Upper lobe of left lung (tissue), 6 donors: ENCODE measurements at regions not wholly inside any gene's neighbourhood (a gene's known extent, or its start where the extent isn't known, plus 50 kb on each side); places are given as distances from the start of the nearest gene placed in this dataset.
A peak's percentile ranks its signal among the peaks of the same experiment; 100 is the strongest.

Experiments
- ATAC-seq, 2 donors: fragments of 200-7000 bp; cut with Tn5 transposase; one replicate each; pipeline ENCODE4 v1.9.1; 2022; ENCODE audit warnings: mild to moderate bottlenecking in 2 of 2, moderate library complexity in 2 of 2; ENCODE audit not compliant: low FRiP score in 2 of 2
- DNase-seq, 2 donors: peaks; one replicate each; pipeline ENCODE4 v3.0.0-alpha.2; 2019 to 2020
- H3K27ac ChIP-seq, 4 donors: fragments of 200-600 bp; sonication (generic); one replicate each; pipeline ENCODE4 v1.5.1; 2016 to 2019
- H3K27me3 ChIP-seq, 4 donors: fragments of 200-600 bp; sonication (generic); one replicate each; pipeline ENCODE4 v1.5.1; 2017 to 2019
- H3K36me3 ChIP-seq, 4 donors: fragments of 200-600 bp; sonication (generic); one replicate each; pipeline ENCODE4 v1.5.1; 2016 to 2019
- H3K4me1 ChIP-seq, 4 donors: fragments of 200-600 bp; sonication (generic); one replicate each; pipeline ENCODE4 v1.5.1; 2018 to 2019
- H3K4me3 ChIP-seq, 4 donors: fragments of 200-600 bp; sonication (generic); one replicate each; pipeline ENCODE4 v1.5.1; 2017 to 2019; ENCODE audit warnings: mild to moderate bottlenecking in 2 of 4, moderate library complexity in 1 of 4
- H3K9me3 ChIP-seq, 4 donors: fragments of 200-600 bp; sonication (generic); one replicate each; pipeline ENCODE4 v1.5.1; 2018 to 2019
- EP300 ChIP-seq, 4 donors: sonication (generic); formaldehyde crosslinking; IDR thresholded peaks; one replicate each; pipeline ENCODE4 v1.5.1; 2017; ENCODE audit warnings: antibody characterized with exemption in 4 of 4, control low read depth in 2 of 4
- POLR2A ChIP-seq, 4 donors: fragments of 450-650 bp; IDR thresholded peaks; one replicate each; pipeline ENCODE4 v1.5.1; 2016 to 2017; ENCODE audit warnings: antibody characterized with exemption in 4 of 4, mild to moderate bottlenecking in 2 of 4
- POLR2AphosphoS5 ChIP-seq, 2 donors: sonication (generic); formaldehyde crosslinking; IDR thresholded peaks; one replicate each; pipeline ENCODE4 v1.5.1; 2017; ENCODE audit warnings: antibody characterized with exemption in 2 of 2
- WGBS, 2 donors: methylation state at CpG; one replicate each; pipeline ENCODE4 v1.1.5; 2017 to 2018; 5-methylcytosine and 5-hydroxymethylcytosine counted together
- TF ChIP-seq, protein P1 (sequence below), 6 experiments: fragments of 450-650 bp in 4 of 6; fragments of 200-600 bp in 2 of 6; sonication (generic) in 2 of 6; IDR thresholded peaks; one replicate each; pipeline ENCODE4 v1.5.1; 2016 to 2019; ENCODE audit warnings: antibody characterized with exemption in 6 of 6
- donor health status: DM: no; HTN: no; CAD: no; lungs with moderate emphysema.
- donor health status: DM: no; HTN: yes; CAD: no; lungs with severe emphysema.

DNA sequence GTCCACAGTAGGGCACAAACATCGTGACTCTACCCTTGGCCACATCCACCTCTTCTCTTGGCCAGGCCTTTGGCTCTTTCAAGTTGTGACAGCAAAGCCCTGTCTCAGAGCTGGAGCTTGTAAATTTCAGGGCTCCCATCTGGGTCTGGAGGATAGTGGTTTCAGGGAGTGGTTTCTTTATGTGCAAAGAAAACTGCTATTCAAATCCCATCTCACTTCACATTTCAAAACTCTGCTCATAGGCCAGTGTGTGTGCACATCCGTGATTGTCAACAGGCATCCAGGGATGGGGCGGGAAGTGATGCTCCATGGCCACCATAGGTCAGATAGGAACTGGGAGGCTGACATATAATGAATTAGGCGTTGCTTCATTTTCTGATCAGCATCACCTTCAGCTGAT is 107.8 kb upstream of the IL12B start:
- Histone ChIP-seq H3K27ac (no peak overlapping the region), H3K4me3 (no peak overlapping the region), H3K36me3 (no peaks in the 10 kb centered on the region), H3K9me3 (no peaks in the 10 kb centered on the region), H3K4me1 (no peaks in the 10 kb centered on the region), H3K27me3 (no peaks in the 10 kb centered on the region)
- WGBS, 2 donors: 60 to 93% methylated on average over 4 of the region's 4 CpGs
- ATAC-seq (no peak), DNase-seq (no peak)
- TF ChIP-seq EP300 (IDR thresholded peaks at IDR 0.05): no peak
- no peak for TF ChIP-seq POLR2AphosphoS5 (IDR thresholded peaks at IDR 0.05)
- no peak for TF ChIP-seq POLR2A (IDR thresholded peaks at IDR 0.05)
- TF ChIP-seq, protein P1, sequence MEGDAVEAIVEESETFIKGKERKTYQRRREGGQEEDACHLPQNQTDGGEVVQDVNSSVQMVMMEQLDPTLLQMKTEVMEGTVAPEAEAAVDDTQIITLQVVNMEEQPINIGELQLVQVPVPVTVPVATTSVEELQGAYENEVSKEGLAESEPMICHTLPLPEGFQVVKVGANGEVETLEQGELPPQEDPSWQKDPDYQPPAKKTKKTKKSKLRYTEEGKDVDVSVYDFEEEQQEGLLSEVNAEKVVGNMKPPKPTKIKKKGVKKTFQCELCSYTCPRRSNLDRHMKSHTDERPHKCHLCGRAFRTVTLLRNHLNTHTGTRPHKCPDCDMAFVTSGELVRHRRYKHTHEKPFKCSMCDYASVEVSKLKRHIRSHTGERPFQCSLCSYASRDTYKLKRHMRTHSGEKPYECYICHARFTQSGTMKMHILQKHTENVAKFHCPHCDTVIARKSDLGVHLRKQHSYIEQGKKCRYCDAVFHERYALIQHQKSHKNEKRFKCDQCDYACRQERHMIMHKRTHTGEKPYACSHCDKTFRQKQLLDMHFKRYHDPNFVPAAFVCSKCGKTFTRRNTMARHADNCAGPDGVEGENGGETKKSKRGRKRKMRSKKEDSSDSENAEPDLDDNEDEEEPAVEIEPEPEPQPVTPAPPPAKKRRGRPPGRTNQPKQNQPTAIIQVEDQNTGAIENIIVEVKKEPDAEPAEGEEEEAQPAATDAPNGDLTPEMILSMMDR (IDR thresholded peaks at IDR 0.05): no peak

DNA sequence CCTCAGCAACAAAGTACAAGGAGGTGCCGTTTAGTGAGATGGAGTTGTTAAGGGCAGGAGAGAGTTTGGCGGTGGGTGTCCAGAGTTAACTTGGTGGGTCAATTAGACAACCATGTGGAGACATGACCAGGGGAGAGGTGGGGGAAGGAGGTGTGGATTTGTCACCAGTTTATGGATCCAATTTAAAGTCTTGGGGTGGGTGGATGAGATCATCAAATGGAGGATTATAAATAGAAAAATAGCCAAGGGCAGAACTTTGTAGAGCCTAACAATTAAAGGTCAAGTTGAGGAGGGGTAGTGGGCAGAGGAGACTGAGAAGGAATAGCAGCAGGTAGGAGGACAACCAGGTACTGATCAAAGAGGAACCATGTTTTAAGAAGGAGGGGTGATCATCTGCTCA is 108.7 kb upstream of the IL12B start:
- Histone ChIP-seq H3K4me3 (no peak overlapping the region), H3K27me3 (no peaks in the 10 kb centered on the region), H3K4me1 (no peaks in the 10 kb centered on the region), H3K27ac (no peak overlapping the region), H3K36me3 (no peaks in the 10 kb centered on the region), H3K9me3 (no peaks in the 10 kb centered on the region)
- 91 to 93% methylated on average over 2 of the region's 2 CpGs for whole genome bisulfite sequencing, 2 donors
- DNase-seq (no peak), ATAC-seq (no peak)
- TF ChIP-seq EP300 (IDR thresholded peaks at IDR 0.05): no peak
- TF ChIP-seq, protein P1 (IDR thresholded peaks at IDR 0.05): no peak
- TF ChIP-seq POLR2AphosphoS5 (IDR thresholded peaks at IDR 0.05): no peak
- TF ChIP-seq POLR2A (IDR thresholded peaks at IDR 0.05): no peak

DNA sequence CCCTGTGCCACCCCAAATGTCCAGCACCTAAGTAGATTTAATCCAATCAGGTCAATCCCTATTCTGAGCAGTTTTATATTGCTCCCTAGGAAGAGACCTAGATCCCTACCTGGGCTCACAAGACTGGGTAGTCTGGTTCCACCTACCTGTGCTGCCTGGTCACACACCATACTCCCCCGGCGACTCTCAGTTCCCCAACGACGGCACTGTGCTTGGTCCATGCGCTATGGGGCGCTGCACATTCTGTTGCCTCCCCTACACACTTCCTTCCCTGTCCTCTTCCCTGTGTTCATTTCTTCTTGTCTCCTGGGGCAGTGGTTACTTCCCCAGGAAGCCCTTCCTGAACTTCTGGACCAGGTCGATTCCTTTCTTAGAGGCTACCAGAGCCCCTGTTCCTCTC is 109.9 kb upstream of the IL12B start:
- H3K27ac ChIP-seq: no peak overlapping the region
- H3K9me3 ChIP-seq: no peaks in the 10 kb centered on the region
- ATAC-seq (no peak), DNase-seq (no peak)
- H3K27me3 ChIP-seq: no peaks in the 10 kb centered on the region
- H3K36me3 ChIP-seq: no peaks in the 10 kb centered on the region
- WGBS, 2 donors: 77 to 79% methylated on average over 7 of the region's 7 CpGs
- no peak overlapping the region for H3K4me3 ChIP-seq
- TF ChIP-seq POLR2A (IDR thresholded peaks at IDR 0.05) (no peak), EP300 (IDR thresholded peaks at IDR 0.05) (no peak), POLR2AphosphoS5 (IDR thresholded peaks at IDR 0.05) (no peak)
- TF ChIP-seq, protein P1 (IDR thresholded peaks at IDR 0.05): no peak
- no peaks in the 10 kb centered on the region for H3K4me1 ChIP-seq

DNA sequence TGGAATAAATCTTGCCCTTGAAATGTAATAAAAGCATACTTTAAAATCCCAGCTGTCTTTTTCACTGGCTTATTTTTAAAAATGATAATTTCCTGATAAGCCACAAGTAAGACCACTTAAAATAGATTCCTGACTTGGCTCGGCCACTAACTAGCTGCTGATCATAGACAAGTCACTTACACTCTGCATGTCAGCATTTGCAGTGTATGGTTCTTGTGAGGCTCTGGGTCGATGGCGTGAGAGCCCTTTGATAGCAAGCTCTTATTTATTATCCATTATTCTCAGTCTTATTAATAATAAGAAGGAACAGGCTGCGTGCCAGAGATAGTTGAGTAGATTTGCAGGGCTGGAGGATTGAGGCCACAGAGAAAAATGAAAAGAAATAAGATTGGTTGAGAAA is 110.7 kb upstream of the IL12B start:
- H3K27ac ChIP-seq: no peak overlapping the region
- no peaks in the 10 kb centered on the region for H3K27me3 ChIP-seq
- no peak for ATAC-seq
- TF ChIP-seq, protein P1 (IDR thresholded peaks at IDR 0.05): no peak
- TF ChIP-seq POLR2AphosphoS5 (IDR thresholded peaks at IDR 0.05) (no peak), EP300 (IDR thresholded peaks at IDR 0.05) (no peak), POLR2A (IDR thresholded peaks at IDR 0.05) (no peak)
- DNase-seq: no peak
- H3K4me1 ChIP-seq: no peaks in the 10 kb centered on the region
- no peaks in the 10 kb centered on the region for H3K9me3 ChIP-seq
- no peaks in the 10 kb centered on the region for H3K36me3 ChIP-seq
- no peak overlapping the region for H3K4me3 ChIP-seq
- 82 to 84% methylated on average over 4 of the region's 4 CpGs for WGBS, 2 donors

DNA sequence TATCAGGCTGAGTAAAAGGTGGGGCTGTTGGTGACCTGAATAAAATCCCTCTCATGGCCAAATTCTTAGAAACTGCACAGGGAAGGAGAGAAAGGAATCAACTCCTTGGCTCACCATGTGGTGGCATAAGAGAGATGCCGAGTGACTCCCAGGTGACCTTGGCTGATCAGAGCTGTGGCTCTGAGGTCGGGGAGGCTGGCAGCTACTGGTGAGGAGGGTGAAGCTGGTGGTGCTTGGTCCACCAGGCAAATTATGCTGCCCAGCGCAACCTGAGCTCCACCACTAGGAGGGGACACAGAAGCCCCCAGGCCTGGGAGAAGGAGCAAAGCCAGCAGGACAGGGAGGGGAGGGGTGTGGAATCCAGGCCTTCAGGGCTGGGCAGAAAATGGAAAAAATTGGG is 111.2 kb upstream of the IL12B start:
- WGBS, 2 donors: 56 to 79% methylated on average over 3 of the region's 3 CpGs
- H3K9me3 ChIP-seq: no peaks in the 10 kb centered on the region
- H3K27ac ChIP-seq: no peak overlapping the region
- no peak for ATAC-seq
- no peak for DNase-seq
- TF ChIP-seq, protein P1 (IDR thresholded peaks at IDR 0.05): peak in 1 of 6 experiments; percentile 31
- TF ChIP-seq EP300 (IDR thresholded peaks at IDR 0.05) (no peak), POLR2AphosphoS5 (IDR thresholded peaks at IDR 0.05) (no peak)
- no peak overlapping the region for H3K4me3 ChIP-seq
- no peaks in the 10 kb centered on the region for H3K4me1 ChIP-seq
- no peaks in the 10 kb centered on the region for H3K27me3 ChIP-seq
- H3K36me3 ChIP-seq: no peaks in the 10 kb centered on the region
